Ovary (tissue), 7 donors: ENCODE measurements at regions not wholly inside any gene's neighbourhood (a gene's known extent, or its start where the extent isn't known, plus 50 kb on each side); places are given as distances from the start of the nearest gene placed in this dataset.
"Not testable (repeated sequence)": the region's sequence is repeated elsewhere in the genome, so short reads cannot be mapped to it uniquely, and the experiment has no call there.

Experiments used
- DNase-seq, 5 donors: peaks; one replicate each; pipeline ENCODE4 v3.0.0-alpha.2; 2019 to 2020
- H3K27ac ChIP-seq, 2 donors: fragments of 200-600 bp; one replicate each; pipeline versions ENCODE4 v1.5.1 to v1.8.0; 2019 to 2022
- H3K27me3 ChIP-seq: fragments of 200-600 bp; one replicate; pipeline ENCODE4 v1.8.0; 2022
- H3K36me3 ChIP-seq: fragments of 200-600 bp; sonication (generic); one replicate; pipeline ENCODE4 v1.5.1; 2019
- H3K4me1 ChIP-seq: one replicate; pipeline ENCODE4 v1.8.1; 2013; ENCODE audit warnings: mild to moderate bottlenecking, moderate library complexity; ENCODE audit not compliant: insufficient read depth
- H3K4me3 ChIP-seq: fragments of 200-600 bp; sonication (generic); one replicate; pipeline ENCODE4 v1.5.1; 2017
- H3K9me3 ChIP-seq, 2 donors: fragments of 200-600 bp in 1 of 2; sonication (generic) in 1 of 2; one replicate each; pipeline versions ENCODE4 v1.5.1 to v1.8.1; 2013 to 2019; ENCODE audit warnings: mild to moderate bottlenecking in 1 of 2, moderate library complexity in 1 of 2
- EP300 ChIP-seq: sonication (generic); formaldehyde crosslinking; IDR thresholded peaks from one replicate; pipeline ENCODE4 v1.6.1; 2017; ENCODE audit warnings: antibody characterized with exemption
- POLR2A ChIP-seq: fragments of 450-650 bp; IDR thresholded peaks from one replicate; pipeline ENCODE4 v1.6.1; 2017; ENCODE audit warnings: antibody characterized with exemption, mild to moderate bottlenecking, moderate library complexity
- WGBS, 3 donors: extraction: QIAGEN DNeasy Blood & Tissue Kit in 1 of 3; methylation state at CpG; one replicate each; pipeline versions ENCODE4 v1.1.5 to v1.1.7; 2013 to 2017; 5-methylcytosine and 5-hydroxymethylcytosine counted together
- intact Hi-C, 4 donors: fragments of 100-400 bp; cut with DNase I; formaldehyde crosslinking; loops; one replicate each; pipeline versions ENCODE4 v1.11.0 to v1.15.1; 2022 to 2023
- TF ChIP-seq, protein P1 (sequence below), 3 donors: fragments of 450-650 bp in 2 of 3; fragments of 200-600 bp in 1 of 3; IDR thresholded peaks; one replicate each; pipeline versions ENCODE4 v1.5.1 to v1.8.0; 2016 to 2022; ENCODE audit warnings: antibody characterized with exemption in 3 of 3, mild to moderate bottlenecking in 1 of 3
- donor health status: DM: no; HTN: no; CAD: no; lungs with moderate emphysema.
- donor health status: DM: no; HTN: no; CAD: no.
- donor health status: Bipolar disorder and iron deficiency.
- donor health status: DM: no; HTN: no; CAD: no.
- donor health status: DM: yes; HTN: yes; CAD: no.

DNA sequence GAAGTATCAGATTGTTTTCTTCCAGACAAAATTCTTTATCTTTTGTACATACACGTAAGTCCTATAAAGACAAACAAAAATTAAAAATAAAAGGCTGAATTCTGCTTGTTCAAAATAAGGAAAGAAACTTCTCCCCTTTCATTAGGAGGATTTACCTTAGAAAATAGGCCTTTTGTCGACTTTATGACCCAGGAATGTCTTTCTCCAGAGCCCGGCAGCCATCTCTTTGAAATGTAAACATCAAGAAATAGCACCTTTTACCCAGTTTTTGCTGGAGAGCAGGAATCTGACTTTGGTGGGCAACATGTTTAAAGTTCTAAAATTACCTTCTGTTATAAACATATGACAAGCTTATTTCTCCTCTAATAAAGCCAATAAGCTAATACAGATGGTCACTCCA, 373.0 kb upstream of the FTMT start:
- no peaks in the 10 kb centered on the region for H3K4me1 ChIP-seq
- no peaks in the 10 kb centered on the region for H3K36me3 ChIP-seq
- H3K4me3 ChIP-seq: no peak overlapping the region
- no peak overlapping the region for H3K27ac ChIP-seq
- TF ChIP-seq, protein P1, sequence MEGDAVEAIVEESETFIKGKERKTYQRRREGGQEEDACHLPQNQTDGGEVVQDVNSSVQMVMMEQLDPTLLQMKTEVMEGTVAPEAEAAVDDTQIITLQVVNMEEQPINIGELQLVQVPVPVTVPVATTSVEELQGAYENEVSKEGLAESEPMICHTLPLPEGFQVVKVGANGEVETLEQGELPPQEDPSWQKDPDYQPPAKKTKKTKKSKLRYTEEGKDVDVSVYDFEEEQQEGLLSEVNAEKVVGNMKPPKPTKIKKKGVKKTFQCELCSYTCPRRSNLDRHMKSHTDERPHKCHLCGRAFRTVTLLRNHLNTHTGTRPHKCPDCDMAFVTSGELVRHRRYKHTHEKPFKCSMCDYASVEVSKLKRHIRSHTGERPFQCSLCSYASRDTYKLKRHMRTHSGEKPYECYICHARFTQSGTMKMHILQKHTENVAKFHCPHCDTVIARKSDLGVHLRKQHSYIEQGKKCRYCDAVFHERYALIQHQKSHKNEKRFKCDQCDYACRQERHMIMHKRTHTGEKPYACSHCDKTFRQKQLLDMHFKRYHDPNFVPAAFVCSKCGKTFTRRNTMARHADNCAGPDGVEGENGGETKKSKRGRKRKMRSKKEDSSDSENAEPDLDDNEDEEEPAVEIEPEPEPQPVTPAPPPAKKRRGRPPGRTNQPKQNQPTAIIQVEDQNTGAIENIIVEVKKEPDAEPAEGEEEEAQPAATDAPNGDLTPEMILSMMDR (IDR thresholded peaks at IDR 0.05): no peak
- no peak for TF ChIP-seq EP300
- TF ChIP-seq POLR2A: no peak
- H3K27me3 ChIP-seq: no peaks in the 10 kb centered on the region
- no peak for DNase-seq
- intact Hi-C loops: no loop called here
- H3K9me3 ChIP-seq: no peaks in the 10 kb centered on the region
- WGBS, 3 donors: 37 to 53% (median 40%) methylated on average over 3 of the region's 3 CpGs

DNA sequence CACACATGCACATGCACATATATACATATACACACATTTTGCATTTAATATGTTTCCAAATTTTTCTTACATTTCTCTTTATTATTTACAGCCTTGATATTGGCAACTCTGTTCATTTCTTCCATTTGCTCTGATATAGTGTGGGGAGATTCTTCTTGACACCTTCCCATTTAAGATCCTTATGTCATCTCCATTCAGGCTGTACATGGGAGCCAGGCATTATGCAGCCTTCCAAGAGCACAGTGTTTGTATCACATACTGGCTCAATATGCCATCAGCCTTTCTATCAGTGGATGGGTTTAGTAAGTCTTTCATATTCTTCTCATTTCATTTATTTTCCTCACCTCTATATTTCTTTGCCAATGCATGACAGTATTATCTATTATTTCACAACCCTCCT, 372.3 kb upstream of the FTMT start:
- intact Hi-C loops: no loop called here

GRCh38 chr5:121485281-121485680, 366.4 kb upstream of the FTMT start:
- H3K4me3 ChIP-seq: no peak overlapping the region
- 21 to 27% (median 25%) methylated on average over 5 of the region's 5 CpGs for WGBS, 3 donors
- no peak for DNase-seq
- H3K4me1 ChIP-seq: no peaks in the 10 kb centered on the region
- no peak overlapping the region for H3K27ac ChIP-seq
- no peaks in the 10 kb centered on the region for H3K36me3 ChIP-seq
- no peaks in the 10 kb centered on the region for H3K9me3 ChIP-seq
- TF ChIP-seq, protein P1 (IDR thresholded peaks at IDR 0.05): no peak
- TF ChIP-seq POLR2A: no peak
- no peak for TF ChIP-seq EP300
- no peaks in the 10 kb centered on the region for H3K27me3 ChIP-seq
- intact Hi-C loops: no loop called here

More for the DNA sequence above, 372.3 kb upstream of the FTMT start:
- DNase-seq: no peak
- no peak overlapping the region for H3K27ac ChIP-seq
- no peak overlapping the region for H3K4me3 ChIP-seq
- H3K27me3 ChIP-seq: no peaks in the 10 kb centered on the region
- H3K4me1 ChIP-seq: no peaks in the 10 kb centered on the region
- H3K9me3 ChIP-seq: no peaks in the 10 kb centered on the region
- no peaks in the 10 kb centered on the region for H3K36me3 ChIP-seq
- no peak for TF ChIP-seq EP300
- TF ChIP-seq, protein P1 (IDR thresholded peaks at IDR 0.05): no peak
- TF ChIP-seq POLR2A: no peak

DNA sequence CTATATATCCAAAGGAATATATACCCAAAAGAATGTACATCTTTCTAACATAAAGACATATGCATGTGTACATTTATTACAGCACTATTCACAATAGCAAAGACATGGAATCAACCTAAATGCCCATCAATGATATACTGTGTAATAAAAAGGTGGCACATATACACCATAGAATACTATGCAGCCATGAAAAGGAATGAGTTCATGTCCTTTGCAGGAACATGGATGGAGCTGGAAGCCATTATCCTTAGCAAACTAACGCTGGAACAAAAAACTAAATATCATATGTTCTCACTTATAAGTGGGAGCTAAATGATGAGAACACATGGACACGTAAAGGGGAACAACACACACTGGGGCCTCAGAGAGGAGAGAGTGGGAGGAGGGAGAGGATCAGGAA, 365.7 kb upstream of the FTMT start:
- H3K4me3 ChIP-seq, H3K4me1 ChIP-seq, H3K9me3 ChIP-seq, H3K27me3 ChIP-seq, intact Hi-C loops, H3K27ac ChIP-seq, DNase-seq, H3K36me3 ChIP-seq: not testable (repeated sequence)
- WGBS, 3 donors: 95 to 98% (median 96%) methylated on average over 2 of the region's 2 CpGs

DNA sequence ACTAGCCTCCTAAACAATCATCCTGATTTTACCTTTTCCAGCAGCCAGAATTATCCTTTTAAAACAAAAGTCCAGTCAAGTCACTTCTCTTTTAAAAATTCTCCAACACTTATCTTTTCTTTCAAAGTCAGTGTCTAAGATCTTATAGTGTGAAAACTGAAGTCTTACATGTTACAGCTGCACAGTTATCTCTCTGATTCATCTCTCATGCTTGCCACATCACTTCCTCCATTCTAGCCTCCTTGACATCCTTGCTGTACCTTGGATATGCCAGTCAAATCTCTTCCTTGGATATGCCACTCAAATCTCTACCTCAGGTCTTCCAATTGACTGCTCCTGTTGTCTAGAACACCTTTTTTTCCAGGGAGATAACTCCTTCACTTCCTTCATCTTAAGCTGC, 361.7 kb upstream of the FTMT start:
- H3K36me3 ChIP-seq: no peaks in the 10 kb centered on the region
- H3K9me3 ChIP-seq: no peaks in the 10 kb centered on the region
- no peak overlapping the region for H3K4me3 ChIP-seq
- intact Hi-C loops: no loop called here
- no peak overlapping the region for H3K27ac ChIP-seq
- H3K27me3 ChIP-seq: no peaks in the 10 kb centered on the region
- DNase-seq: no peak
- H3K4me1 ChIP-seq: no peaks in the 10 kb centered on the region
- TF ChIP-seq, protein P1 (IDR thresholded peaks at IDR 0.05): no peak
- TF ChIP-seq POLR2A (no peak), EP300 (no peak)
